ENCODE measurements at regions not wholly inside any gene's neighbourhood (a gene's known extent, or its start where the extent isn't known, plus 50 kb on each side); places are given as distances from the start of the nearest gene placed in this dataset.

DNA sequence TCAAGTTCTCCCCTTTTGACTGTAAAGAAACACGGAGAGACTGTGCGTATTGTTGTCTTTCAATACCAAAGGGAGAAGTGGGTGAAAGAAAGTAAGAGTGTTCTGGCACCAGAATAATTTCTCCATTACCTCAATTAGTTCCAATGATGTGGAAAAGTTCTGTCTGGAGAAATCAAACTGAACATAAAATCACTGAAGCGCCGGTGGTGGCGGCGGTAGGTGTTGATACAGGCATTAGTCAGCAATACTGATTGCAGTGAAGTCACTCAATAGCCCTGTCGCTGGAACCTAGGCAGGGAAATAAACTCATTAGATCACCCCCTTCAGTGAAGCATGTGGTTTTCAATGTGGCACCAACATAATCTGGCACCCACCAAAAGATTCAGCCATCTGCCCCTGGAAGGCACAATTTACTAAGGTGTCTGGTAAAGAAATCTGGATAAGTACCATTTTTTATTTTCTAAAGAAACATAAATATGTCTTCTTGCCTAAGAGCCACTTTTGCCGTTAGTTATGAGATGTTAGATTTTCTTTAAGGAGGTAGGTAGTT lies 274.2 kb upstream of the SOX9 start:
- Histone ChIP-seq H3K4me3 (replicated peaks; ENCODE audit: low read depth, low read length) (no peak overlapping the region), H3K36me3 (ENCODE audit: control insufficient read depth, insufficient read depth, low read length) (no peaks in the 10 kb centered on the region), H3K27me3 (replicated peaks; ENCODE audit: control insufficient read depth, insufficient read depth, low read length) (no peaks in the 10 kb centered on the region)
- TF ChIP-seq CTCF (IDR thresholded peaks at IDR 0.05; ENCODE audit: insufficient read depth, low read length, poor library complexity, severe bottlenecking), result no peak
- DNase-seq (ENCODE audit: extremely low read depth, insufficient read length), result no peak

DNA sequence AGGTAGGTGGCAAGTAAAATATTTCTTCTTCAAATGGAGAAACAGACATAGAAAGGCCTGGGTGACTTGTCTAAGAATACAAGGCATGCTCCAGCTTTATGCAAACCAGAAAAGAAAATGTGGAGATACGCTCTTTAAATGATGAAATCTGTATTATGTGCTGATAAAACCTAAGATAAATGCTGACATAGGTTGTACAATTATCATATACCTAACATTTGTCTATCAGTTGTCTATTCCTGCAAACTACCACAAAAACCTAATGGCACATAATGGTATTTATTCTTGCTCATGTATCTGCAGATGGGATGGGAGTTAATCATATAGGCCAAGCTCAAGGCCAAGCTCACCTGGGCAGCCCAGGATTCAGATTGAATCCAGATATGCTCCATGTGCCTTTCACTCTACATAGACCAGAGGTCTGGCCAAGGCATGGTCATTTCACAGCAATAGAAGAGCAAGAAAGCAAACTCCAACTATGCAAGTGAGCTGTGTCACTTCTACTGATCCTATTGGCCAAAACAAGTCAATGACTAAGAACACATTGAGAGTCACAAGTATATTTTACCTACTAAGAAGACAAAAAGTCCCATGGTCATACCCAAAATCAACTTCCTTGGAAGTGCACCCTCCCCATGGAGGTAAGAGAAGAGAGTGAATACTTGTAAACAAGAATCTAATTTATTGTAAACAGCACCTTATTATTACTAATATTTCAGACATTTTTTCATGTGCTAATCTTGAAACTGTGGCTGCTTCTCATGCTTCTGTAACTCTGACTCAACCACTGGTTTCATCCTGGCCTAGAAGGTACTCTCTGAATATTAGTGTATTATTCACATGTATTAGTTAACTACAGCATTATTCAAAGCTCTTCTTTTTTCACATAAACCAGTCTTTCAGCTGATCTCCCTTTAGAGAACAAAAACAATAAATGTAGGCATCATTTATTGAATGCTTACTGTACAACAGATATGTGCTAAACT lies 270.7 kb upstream of the SOX9 start:
- H3K36me3 ChIP-seq (ENCODE audit: control insufficient read depth, insufficient read depth, low read length), result no peaks in the 10 kb centered on the region
- TF ChIP-seq CTCF (IDR thresholded peaks at IDR 0.05; ENCODE audit: insufficient read depth, low read length, poor library complexity, severe bottlenecking), result no peak
- peak; percentile 15 for DNase-seq (ENCODE audit: extremely low read depth, insufficient read length)
- no peaks in the 10 kb centered on the region for H3K27me3 ChIP-seq (replicated peaks; ENCODE audit: control insufficient read depth, insufficient read depth, low read length)
- H3K4me3 ChIP-seq (replicated peaks; ENCODE audit: low read depth, low read length), result no peak overlapping the region

- DNase-seq (ENCODE audit: extremely low read depth, insufficient read length), result no peak
- H3K27me3 ChIP-seq (replicated peaks; ENCODE audit: control insufficient read depth, insufficient read depth, low read length), result no peaks in the 10 kb centered on the region
- TF ChIP-seq CTCF (IDR thresholded peaks at IDR 0.05; ENCODE audit: insufficient read depth, low read length, poor library complexity, severe bottlenecking), result no peak
- no peaks in the 10 kb centered on the region for H3K36me3 ChIP-seq (ENCODE audit: control insufficient read depth, insufficient read depth, low read length)
- H3K4me3 ChIP-seq (replicated peaks; ENCODE audit: low read depth, low read length), result no peak overlapping the region
Observed at GRCh38 chr17:71850812-71851211, 270.0 kb upstream of the SOX9 start.

DNA sequence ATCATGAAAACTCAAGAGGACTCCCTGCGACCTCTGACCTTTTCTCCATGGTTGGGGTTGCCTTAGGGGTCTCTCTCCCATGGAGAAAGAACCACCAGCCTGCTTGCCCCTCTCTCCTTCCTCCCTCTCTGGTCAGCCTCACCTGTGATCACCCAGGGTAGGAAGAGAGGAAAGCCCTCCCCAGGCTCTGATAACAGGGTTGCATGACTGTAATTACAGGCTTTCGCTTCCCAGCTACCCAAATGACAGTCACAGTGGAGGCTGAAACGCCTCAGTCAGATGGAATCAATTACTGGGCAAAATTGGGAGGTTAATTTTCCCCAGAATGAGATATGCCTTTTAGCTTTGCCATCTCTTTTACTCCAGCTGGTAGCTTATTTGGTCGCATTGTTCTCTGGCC lies 265.8 kb upstream of the SOX9 start:
- no peak overlapping the region for H3K4me3 ChIP-seq (replicated peaks; ENCODE audit: low read depth, low read length)
- TF ChIP-seq CTCF (IDR thresholded peaks at IDR 0.05; ENCODE audit: insufficient read depth, low read length, poor library complexity, severe bottlenecking), result no peak
- no peak for DNase-seq (ENCODE audit: extremely low read depth, insufficient read length)
- no peaks in the 10 kb centered on the region for H3K36me3 ChIP-seq (ENCODE audit: control insufficient read depth, insufficient read depth, low read length)
- no peaks in the 10 kb centered on the region for H3K27me3 ChIP-seq (replicated peaks; ENCODE audit: control insufficient read depth, insufficient read depth, low read length)

GRCh38 chr17:71864755-71865154 lies 256.1 kb upstream of the SOX9 start:
- DNase-seq (ENCODE audit: extremely low read depth, insufficient read length), result no peak
- no peak for TF ChIP-seq CTCF (IDR thresholded peaks at IDR 0.05; ENCODE audit: insufficient read depth, low read length, poor library complexity, severe bottlenecking)
- Histone ChIP-seq H3K27me3 (replicated peaks; ENCODE audit: control insufficient read depth, insufficient read depth, low read length) (no peaks in the 10 kb centered on the region), H3K4me3 (replicated peaks; ENCODE audit: low read depth, low read length) (no peak overlapping the region), H3K36me3 (ENCODE audit: control insufficient read depth, insufficient read depth, low read length) (no peaks in the 10 kb centered on the region)

Data from GM06990 (cell line).